ENCODE measurements at regions not wholly inside any gene's neighbourhood (a gene's known extent, or its start where the extent isn't known, plus 50 kb on each side); places are given as distances from the start of the nearest gene placed in this dataset.

DNA sequence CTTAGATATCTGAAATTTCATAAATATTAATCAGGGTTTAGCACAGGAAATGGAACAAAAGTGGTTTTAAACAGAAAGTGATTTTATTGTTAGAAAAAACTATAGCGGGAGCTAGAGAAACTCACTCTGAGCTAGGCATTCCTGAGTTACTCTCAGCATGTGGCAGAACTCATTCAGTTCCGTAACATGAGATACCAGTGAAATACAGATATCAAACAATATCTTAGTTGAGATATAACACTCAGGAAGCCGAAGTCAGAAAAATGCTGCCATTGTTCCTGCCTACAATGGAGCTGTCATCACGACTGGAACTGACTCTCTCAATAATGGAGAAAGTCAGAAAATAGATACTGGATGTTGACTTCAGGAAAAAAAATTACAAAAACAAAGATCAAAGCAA, 1428.7 kb downstream of the PCDH18 start:
- Histone ChIP-seq H3K4me3 (ENCODE audit: control extremely low read depth in 1 of 5, extremely low read depth in 1 of 5, insufficient read depth in 1 of 5, low read depth in 2 of 5, low read length in 4 of 5) (no peak overlapping the region), H3K27me3 (replicated peaks in 1 of 4; ENCODE audit: control extremely low read depth in 1 of 4, control insufficient read depth in 3 of 4, insufficient read depth in 4 of 4, low read length in 3 of 4) (no peaks in the 10 kb centered on the region), H2AFZ (ENCODE audit: insufficient read depth, low read depth, low read length, poor library complexity, severe bottlenecking) (no peak overlapping the region), H3K27ac (ENCODE audit: low read length in 2 of 2) (no peak overlapping the region), H3K9me3 (ENCODE audit: control extremely low read depth in 1 of 3, control insufficient read depth in 2 of 3, insufficient read depth in 1 of 3, low read length in 2 of 3) (peaks cover 0 to 5% (median 0%) of the 10 kb centered on the region in 3 donors), H3K4me1 (ENCODE audit: control insufficient read depth in 2 of 2, insufficient read depth in 2 of 2, low read length in 2 of 2) (no peaks in the 10 kb centered on the region), H4K20me1 (ENCODE audit: control insufficient read depth, insufficient read depth, low read length, poor library complexity, severe bottlenecking) (no peaks in the 10 kb centered on the region), H3K79me2 (ENCODE audit: control insufficient read depth, insufficient read depth, low read length) (no peaks in the 10 kb centered on the region), H3K9ac (ENCODE audit: low read length) (no peak overlapping the region), H3K36me3 (replicated peaks in 1 of 2; ENCODE audit: control extremely low read depth in 1 of 2, control insufficient read depth in 1 of 2, extremely low read depth in 1 of 2, insufficient read depth in 2 of 2, low read length in 1 of 2) (no peaks in the 10 kb centered on the region), H3K4me2 (replicated peaks; ENCODE audit: low read depth, low read length, poor library complexity, severe bottlenecking) (no peak overlapping the region)
- H3K4me1 Mint-ChIP-seq, result no peaks in the 10 kb centered on the region
- no peak for DNase-seq
- no peaks in the 10 kb centered on the region for H3K9me3 Mint-ChIP-seq (ENCODE audit: insufficient read depth)
- 100% methylated on average over 1 of the region's 4 CpGs for WGBS (ENCODE audit: insufficient coverage)
- ChIA-PET POLR2A (no interaction called here), CTCF (no interaction called here)
- H3K27me3 Mint-ChIP-seq, result no peaks in the 10 kb centered on the region
- H3K4me3 Mint-ChIP-seq, result no peak overlapping the region
- intact Hi-C loops (cut with micrococcal nuclease), result no loop called here
- ATAC-seq (ENCODE audit: low read depth), result no peak
- no peak overlapping the region for H3K27ac Mint-ChIP-seq
- no peak for TF ChIP-seq EZH2 (IDR thresholded peaks at IDR 0.05; ENCODE audit: borderline replicate concordance, insufficient read depth, low read depth, low read length, poor library complexity, severe bottlenecking)
- TF ChIP-seq, protein P1, sequence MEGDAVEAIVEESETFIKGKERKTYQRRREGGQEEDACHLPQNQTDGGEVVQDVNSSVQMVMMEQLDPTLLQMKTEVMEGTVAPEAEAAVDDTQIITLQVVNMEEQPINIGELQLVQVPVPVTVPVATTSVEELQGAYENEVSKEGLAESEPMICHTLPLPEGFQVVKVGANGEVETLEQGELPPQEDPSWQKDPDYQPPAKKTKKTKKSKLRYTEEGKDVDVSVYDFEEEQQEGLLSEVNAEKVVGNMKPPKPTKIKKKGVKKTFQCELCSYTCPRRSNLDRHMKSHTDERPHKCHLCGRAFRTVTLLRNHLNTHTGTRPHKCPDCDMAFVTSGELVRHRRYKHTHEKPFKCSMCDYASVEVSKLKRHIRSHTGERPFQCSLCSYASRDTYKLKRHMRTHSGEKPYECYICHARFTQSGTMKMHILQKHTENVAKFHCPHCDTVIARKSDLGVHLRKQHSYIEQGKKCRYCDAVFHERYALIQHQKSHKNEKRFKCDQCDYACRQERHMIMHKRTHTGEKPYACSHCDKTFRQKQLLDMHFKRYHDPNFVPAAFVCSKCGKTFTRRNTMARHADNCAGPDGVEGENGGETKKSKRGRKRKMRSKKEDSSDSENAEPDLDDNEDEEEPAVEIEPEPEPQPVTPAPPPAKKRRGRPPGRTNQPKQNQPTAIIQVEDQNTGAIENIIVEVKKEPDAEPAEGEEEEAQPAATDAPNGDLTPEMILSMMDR (IDR thresholded peaks at IDR 0.05), result no peak

DNA sequence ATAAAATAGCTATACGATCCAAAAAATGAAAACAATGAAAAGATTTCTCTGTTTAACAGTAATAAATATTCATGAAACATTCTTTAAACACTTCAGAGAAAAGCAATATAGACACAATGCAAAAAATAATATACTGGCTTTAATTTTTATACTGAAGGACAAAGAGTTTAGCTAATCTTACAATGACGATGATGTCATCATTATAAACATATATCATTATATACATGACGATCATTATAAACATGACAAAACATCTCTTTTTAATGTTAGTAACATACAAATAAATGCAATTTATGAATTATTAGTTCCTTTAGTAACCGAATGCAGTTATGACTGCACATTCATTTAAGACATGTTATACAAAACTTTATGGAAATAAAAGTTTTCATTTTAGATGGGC, 1434.6 kb downstream of the PCDH18 start:
- Histone ChIP-seq H3K4me3 (ENCODE audit: control extremely low read depth in 1 of 5, extremely low read depth in 1 of 5, insufficient read depth in 1 of 5, low read depth in 2 of 5, low read length in 4 of 5) (no peak overlapping the region), H3K36me3 (replicated peaks in 1 of 2; ENCODE audit: control extremely low read depth in 1 of 2, control insufficient read depth in 1 of 2, extremely low read depth in 1 of 2, insufficient read depth in 2 of 2, low read length in 1 of 2) (no peaks in the 10 kb centered on the region), H4K20me1 (ENCODE audit: control insufficient read depth, insufficient read depth, low read length, poor library complexity, severe bottlenecking) (no peaks in the 10 kb centered on the region), H3K79me2 (ENCODE audit: control insufficient read depth, insufficient read depth, low read length) (no peaks in the 10 kb centered on the region), H3K27me3 (replicated peaks in 1 of 4; ENCODE audit: control extremely low read depth in 1 of 4, control insufficient read depth in 3 of 4, insufficient read depth in 4 of 4, low read length in 3 of 4) (no peaks in the 10 kb centered on the region), H2AFZ (ENCODE audit: insufficient read depth, low read depth, low read length, poor library complexity, severe bottlenecking) (no peak overlapping the region), H3K4me2 (replicated peaks; ENCODE audit: low read depth, low read length, poor library complexity, severe bottlenecking) (no peak overlapping the region), H3K27ac (ENCODE audit: low read length in 2 of 2) (no peak overlapping the region), H3K9ac (ENCODE audit: low read length) (no peak overlapping the region), H3K4me1 (ENCODE audit: control insufficient read depth in 2 of 2, insufficient read depth in 2 of 2, low read length in 2 of 2) (no peaks in the 10 kb centered on the region), H3K9me3 (ENCODE audit: control extremely low read depth in 1 of 3, control insufficient read depth in 2 of 3, insufficient read depth in 1 of 3, low read length in 2 of 3) (peaks cover 0 to 5% (median 0%) of the 10 kb centered on the region in 3 donors)
- CTCF ChIA-PET, result no interaction called here
- DNase-seq, result no peak
- ATAC-seq (ENCODE audit: low read depth), result no peak
- Mint-ChIP-seq H3K9me3 (ENCODE audit: insufficient read depth) (no peaks in the 10 kb centered on the region), H3K4me3 (no peak overlapping the region), H3K27ac (no peak overlapping the region), H3K27me3 (no peaks in the 10 kb centered on the region), H3K4me1 (no peaks in the 10 kb centered on the region)
- TF ChIP-seq, protein P1 (IDR thresholded peaks at IDR 0.05), result no peak
- TF ChIP-seq EZH2 (IDR thresholded peaks at IDR 0.05; ENCODE audit: borderline replicate concordance, insufficient read depth, low read depth, low read length, poor library complexity, severe bottlenecking), result no peak
- POLR2A ChIA-PET, result no interaction called here
- intact Hi-C loops (cut with micrococcal nuclease), result no loop called here
- no CpG with 5 or more reads among the region's 4 CpGs for WGBS (ENCODE audit: insufficient coverage)
